ENCODE measurements at regions not wholly inside any gene's neighbourhood (a gene's known extent, or its start where the extent isn't known, plus 50 kb on each side); places are given as distances from the start of the nearest gene placed in this dataset.
"Not testable (repeated sequence)": the region's sequence is repeated elsewhere in the genome, so short reads cannot be mapped to it uniquely, and the experiment has no call there.

DNA sequence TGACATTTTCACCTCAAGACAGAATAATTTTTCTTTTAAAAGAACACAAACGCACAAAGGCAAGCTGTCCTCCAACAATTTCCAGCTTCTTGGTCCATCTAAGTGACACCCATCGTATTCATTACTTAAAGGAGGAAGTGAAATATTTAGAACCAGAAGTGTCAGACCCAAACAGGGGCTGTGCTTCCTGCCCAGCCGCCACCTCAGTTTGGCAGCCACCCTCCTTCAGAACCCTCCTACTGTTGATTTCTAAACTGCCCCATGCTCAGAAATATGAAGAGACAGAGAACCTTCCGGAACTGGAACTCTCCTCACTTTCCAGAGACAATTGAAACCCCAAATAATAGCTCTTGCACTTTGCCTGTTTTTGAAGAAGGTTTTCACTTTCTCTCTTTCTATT is 734.8 kb upstream of the SALL3 start:
- no peak for DNase-seq
- TF ChIP-seq POLR2A (IDR thresholded peaks at IDR 0.05; ENCODE audit: low read length) (no peak), GATA1 (IDR thresholded peaks at IDR 0.05; ENCODE audit: low read depth, low read length) (no peak)

DNA sequence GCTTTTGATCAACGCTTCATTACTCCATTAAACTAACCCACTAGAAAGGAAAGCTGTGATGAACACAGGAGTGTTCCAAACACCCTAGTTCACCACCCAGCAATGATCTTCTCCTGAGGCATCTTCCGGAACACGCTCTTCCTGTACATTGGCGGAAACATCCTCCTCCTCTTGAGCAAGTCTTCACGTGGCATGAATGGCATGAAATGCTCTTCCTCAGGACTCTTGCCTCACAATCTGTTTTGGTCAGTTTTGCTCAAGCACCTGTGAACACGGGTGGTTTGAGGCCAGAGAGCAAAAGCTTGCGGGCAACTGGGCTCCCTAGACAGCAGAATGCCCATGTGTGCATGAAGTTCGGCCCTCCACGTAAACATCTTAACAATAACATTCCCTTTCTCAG is 734.2 kb upstream of the SALL3 start:
- no peak for TF ChIP-seq POLR2A (IDR thresholded peaks at IDR 0.05; ENCODE audit: low read length)
- TF ChIP-seq GATA1 (IDR thresholded peaks at IDR 0.05; ENCODE audit: low read depth, low read length), result no peak

GRCh38 chr18:78246050-78246449 is 733.6 kb upstream of the SALL3 start:
- DNase-seq, result no peak
- TF ChIP-seq POLR2A (IDR thresholded peaks at IDR 0.05; ENCODE audit: low read length) (no peak), GATA1 (IDR thresholded peaks at IDR 0.05; ENCODE audit: low read depth, low read length) (no peak)

More for the DNA sequence above, 734.2 kb upstream of the SALL3 start:
- DNase-seq, result no peak

- no peak for DNase-seq
- TF ChIP-seq GATA1 (IDR thresholded peaks at IDR 0.05; ENCODE audit: low read depth, low read length) (no peak), POLR2A (IDR thresholded peaks at IDR 0.05; ENCODE audit: low read length) (no peak)
These were observed 733.0 kb upstream of the SALL3 start for GRCh38 chr18:78246588-78246987.

GRCh38 chr18:78247615-78248289 is 731.9 kb upstream of the SALL3 start:
- no peak for DNase-seq
- no peak for TF ChIP-seq POLR2A (IDR thresholded peaks at IDR 0.05; ENCODE audit: low read length)
- no peak for TF ChIP-seq GATA1 (IDR thresholded peaks at IDR 0.05; ENCODE audit: low read depth, low read length)

- DNase-seq, result no peak
- TF ChIP-seq POLR2A (IDR thresholded peaks at IDR 0.05; ENCODE audit: low read length), result no peak
- no peak for TF ChIP-seq GATA1 (IDR thresholded peaks at IDR 0.05; ENCODE audit: low read depth, low read length)
These were observed 724.6 kb upstream of the SALL3 start for GRCh38 chr18:78255013-78255412.

DNA sequence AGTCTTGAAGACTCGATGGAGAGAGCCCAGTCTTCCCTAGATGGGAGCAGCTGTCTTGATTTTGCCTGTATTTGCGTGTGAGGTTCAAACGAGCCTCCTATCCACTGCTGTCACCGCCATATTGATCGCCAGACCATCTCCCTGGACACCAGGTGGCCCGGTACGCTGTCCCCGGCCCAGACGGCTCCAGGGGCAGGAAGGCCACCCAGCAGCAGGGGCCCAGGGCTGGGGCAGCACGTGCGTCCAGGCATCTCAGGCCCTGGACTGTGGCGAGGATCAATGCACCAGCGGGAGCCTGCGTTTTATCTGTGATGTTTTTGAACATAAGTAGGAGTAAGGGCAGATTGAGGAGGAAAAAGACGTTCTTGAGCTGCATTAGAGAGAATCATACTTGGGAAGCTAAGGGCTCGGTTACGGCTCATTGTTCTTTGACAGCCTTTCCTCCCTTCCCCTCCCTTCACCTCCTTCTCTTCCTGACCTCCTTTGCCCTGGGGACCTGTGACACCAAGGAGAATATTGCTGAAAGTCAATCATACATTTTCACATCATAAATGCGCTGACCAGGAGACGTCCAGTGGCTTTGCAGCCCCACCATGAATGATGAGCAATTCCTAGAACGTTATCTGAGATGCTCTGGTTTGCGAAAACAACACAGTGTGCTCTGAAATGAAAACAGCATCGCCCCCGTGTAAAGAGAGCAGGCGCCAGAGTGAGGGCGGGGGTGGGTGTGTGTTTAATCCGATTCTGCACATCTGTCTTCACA is 711.2 kb upstream of the SALL3 start:
- TF ChIP-seq GATA1 (IDR thresholded peaks at IDR 0.05; ENCODE audit: low read depth, low read length) (no peak), POLR2A (IDR thresholded peaks at IDR 0.05; ENCODE audit: low read length) (no peak)
- DNase-seq, result no peak

DNA sequence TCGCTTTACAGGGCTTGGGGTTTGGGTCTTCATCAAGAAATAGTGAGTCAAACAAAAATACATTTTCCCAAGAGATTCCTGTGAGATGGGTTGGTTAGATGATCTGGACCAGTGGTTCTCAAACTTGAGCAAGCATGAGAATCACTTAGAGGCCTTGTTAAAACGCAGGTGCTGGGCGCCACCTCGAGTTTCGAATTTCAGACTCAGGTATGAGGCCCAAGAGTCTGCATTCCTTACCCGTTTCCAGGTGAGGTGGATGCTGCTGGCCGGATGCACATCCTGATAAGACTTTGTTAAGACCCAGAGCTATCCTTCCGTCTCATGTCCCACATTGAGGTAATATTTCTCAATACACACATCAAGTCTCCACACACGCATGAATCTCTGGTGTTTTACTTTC is 707.8 kb upstream of the SALL3 start:
- DNase-seq, result no peak
- TF ChIP-seq GATA1 (IDR thresholded peaks at IDR 0.05; ENCODE audit: low read depth, low read length), result no peak
- TF ChIP-seq POLR2A (IDR thresholded peaks at IDR 0.05; ENCODE audit: low read length), result no peak

GRCh38 chr18:78273876-78274275 is 705.7 kb upstream of the SALL3 start:
- DNase-seq, result no peak
- TF ChIP-seq POLR2A (IDR thresholded peaks at IDR 0.05; ENCODE audit: low read length), result no peak
- TF ChIP-seq GATA1 (IDR thresholded peaks at IDR 0.05; ENCODE audit: low read depth, low read length), result no peak

DNA sequence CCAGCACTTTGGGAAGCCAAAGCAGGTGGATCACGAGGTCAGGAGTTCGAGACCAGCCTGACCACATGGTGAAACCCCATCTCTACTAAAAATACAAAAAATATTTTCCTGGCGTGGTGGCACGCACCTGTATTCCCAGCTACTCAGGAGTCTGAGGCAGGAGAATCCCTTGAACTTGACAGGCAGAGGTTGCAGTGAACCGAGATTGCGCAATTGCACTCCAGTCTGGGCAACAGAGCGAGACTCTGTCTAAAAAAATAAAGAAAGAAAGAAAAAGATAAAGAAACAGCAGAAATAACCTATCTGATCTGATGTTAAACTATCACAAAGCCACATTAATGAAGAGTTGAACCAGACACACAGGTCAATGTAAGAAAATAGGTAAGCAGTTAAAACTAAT is 696.2 kb upstream of the SALL3 start:
- not testable (repeated sequence) for DNase-seq

DNA sequence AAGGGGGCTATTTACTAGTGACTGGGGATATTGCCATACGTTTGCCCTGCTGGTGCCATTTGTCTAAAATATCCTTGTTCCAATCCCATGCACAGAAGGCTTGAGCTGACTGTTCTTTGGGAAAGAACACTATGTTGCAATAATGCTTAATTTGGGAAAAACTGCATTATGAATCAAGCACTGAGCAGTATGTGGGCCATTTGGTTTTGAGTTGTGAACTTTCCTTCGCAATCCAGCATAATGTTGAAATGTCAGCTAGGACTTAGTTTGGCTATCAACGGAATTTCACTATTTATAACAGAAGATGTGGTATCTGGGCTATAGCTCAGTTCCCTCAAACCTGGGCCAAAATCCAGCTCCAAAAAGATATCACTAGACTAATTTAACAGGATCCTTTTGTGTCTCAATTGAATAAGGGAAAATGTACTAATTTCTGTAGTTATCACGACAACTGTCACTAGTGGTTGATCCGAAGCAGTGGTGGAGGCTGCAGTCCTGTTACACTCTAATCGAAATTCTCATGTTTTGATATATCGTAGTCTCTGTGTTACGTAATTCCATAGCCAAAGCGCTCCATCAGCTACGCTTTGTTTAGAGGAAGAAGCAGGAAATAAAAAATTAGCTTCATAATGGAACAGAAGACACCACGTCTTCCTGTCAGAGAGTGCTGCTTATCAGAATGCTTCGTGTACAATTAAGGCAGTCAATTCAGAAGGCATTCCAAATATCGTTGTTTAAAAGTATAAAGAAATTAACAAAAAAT is 686.8 kb upstream of the SALL3 start:
- TF ChIP-seq GATA1 (IDR thresholded peaks at IDR 0.05; ENCODE audit: low read depth, low read length), result no peak
- TF ChIP-seq POLR2A (IDR thresholded peaks at IDR 0.05; ENCODE audit: low read length), result no peak
- DNase-seq, result no peak

DNA sequence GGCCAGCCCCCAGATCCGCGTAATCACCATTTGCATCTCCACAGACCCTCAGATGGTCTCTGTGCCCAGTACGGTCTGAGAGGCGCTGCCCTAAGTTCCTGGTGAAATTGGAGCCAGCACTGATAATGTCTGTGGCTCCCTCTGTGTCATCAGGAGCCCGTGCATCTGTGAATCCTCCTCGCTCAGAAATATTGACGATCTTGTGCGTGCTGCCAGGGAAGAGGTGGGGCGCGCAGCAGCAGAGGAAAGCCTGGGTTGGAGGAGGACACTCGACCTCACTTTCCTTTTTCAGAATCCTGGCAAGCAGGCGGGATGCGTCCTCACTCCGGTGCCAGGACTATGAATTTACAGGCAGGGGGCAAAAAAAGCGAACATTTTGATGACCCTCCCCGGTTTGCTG is 686.1 kb upstream of the SALL3 start:
- TF ChIP-seq GATA1 (IDR thresholded peaks at IDR 0.05; ENCODE audit: low read depth, low read length) (no peak), POLR2A (IDR thresholded peaks at IDR 0.05; ENCODE audit: low read length) (no peak)
- no peak for DNase-seq

DNA sequence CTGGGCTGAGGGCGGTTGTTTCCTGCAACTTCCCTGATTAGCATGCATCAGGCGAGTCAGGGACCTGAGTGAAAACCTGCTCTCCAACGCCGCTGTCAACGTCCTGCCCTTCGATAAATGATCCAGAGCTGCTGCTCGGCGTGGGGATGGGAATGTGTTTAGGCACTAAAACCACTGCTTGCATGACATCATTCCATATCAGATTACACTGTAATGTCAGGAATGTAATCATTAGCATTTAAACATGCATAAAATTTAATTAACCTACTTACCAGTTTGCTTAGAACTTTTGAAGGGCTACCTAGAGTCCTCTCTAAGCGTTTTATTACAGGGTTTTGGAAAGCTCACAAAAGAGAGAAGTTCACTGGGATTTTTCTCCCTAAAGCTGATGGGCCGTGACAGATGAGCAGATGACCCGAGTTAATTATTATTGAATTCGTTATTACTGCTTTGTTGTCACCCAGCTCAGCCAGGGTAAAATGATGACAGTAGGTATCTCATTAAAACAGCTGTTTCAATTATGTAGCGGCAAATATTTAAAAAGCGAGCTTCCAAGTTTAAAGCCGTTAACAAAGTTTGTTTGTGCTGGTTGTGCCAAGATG is 685.6 kb upstream of the SALL3 start:
- TF ChIP-seq POLR2A (IDR thresholded peaks at IDR 0.05; ENCODE audit: low read length) (no peak), GATA1 (IDR thresholded peaks at IDR 0.05; ENCODE audit: low read depth, low read length) (no peak)
- no peak for DNase-seq

DNA sequence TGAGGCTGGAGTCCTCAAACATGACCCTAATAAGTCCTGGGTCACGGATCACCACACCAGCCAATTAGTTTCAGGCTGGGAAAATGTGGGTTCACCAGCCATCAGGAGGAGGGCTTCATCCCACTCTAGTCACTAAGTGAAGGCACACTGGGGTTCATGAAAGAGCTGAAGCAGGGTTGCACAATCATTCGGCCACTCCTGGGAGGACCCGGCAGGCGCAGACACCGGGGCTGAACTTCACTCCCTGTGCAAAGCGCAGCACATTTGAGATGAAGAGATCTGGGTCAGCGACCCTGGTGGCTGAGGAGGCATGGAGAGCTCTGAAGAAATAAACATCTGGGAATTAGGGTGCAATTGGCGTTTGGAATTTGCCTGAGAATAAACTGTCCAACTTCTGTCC is 684.4 kb upstream of the SALL3 start:
- TF ChIP-seq POLR2A (IDR thresholded peaks at IDR 0.05; ENCODE audit: low read length) (no peak), GATA1 (IDR thresholded peaks at IDR 0.05; ENCODE audit: low read depth, low read length) (no peak)
- no peak for DNase-seq

Data from erythroblast (primary cell).